ENCODE measurements at regions not wholly inside any gene's neighbourhood (a gene's known extent, or its start where the extent isn't known, plus 50 kb on each side); places are given as distances from the start of the nearest gene placed in this dataset.

- Histone ChIP-seq H3K4me1 (ENCODE audit: insufficient read depth, low read length, poor library complexity, severe bottlenecking) (no peaks in the 10 kb centered on the region), H3K9me3 (ENCODE audit: low read depth, low read length, poor library complexity, severe bottlenecking) (no peaks in the 10 kb centered on the region), H3K27ac (ENCODE audit: low read depth, low read length, poor library complexity, severe bottlenecking) (no peak overlapping the region), H3K36me3 (ENCODE audit: insufficient read depth, low read length, poor library complexity, severe bottlenecking) (no peaks in the 10 kb centered on the region), H3K4me3 (ENCODE audit: low read depth, low read length, poor library complexity, severe bottlenecking) (no peak overlapping the region), H3K27me3 (replicated peaks; ENCODE audit: insufficient read depth, low read depth, low read length, poor library complexity) (no peaks in the 10 kb centered on the region)
- BruUV-seq (replicated peaks) = no TSS peak
- ChIA-PET POLR2A (ENCODE audit: low non-redundant PET) (no interaction called here), CTCF (no interaction called here)
- no peak for DNase-seq (ENCODE audit: low spot score)
- TF ChIP-seq CTCF (conservative IDR thresholded peaks at IDR 0.05; ENCODE audit: low read depth, low read length) (no peak), EZH2 (IDR thresholded peaks at IDR 0.05; ENCODE audit: borderline replicate concordance, low read depth, low read length, poor library complexity, severe bottlenecking) (no peak)
- intact Hi-C loops (cut with micrococcal nuclease; ENCODE audit: unreplicated experiment) = no loop called here
Observed at GRCh38 chrX:95945528-95945927, 739.1 kb upstream of the DIAPH2 start.

GRCh38 chrX:95949588-95949987, 735.1 kb upstream of the DIAPH2 start:
- Histone ChIP-seq H3K4me1 (ENCODE audit: insufficient read depth, low read length, poor library complexity, severe bottlenecking) (no peaks in the 10 kb centered on the region), H3K27ac (ENCODE audit: low read depth, low read length, poor library complexity, severe bottlenecking) (no peak overlapping the region), H3K36me3 (ENCODE audit: insufficient read depth, low read length, poor library complexity, severe bottlenecking) (no peaks in the 10 kb centered on the region), H3K9me3 (ENCODE audit: low read depth, low read length, poor library complexity, severe bottlenecking) (no peaks in the 10 kb centered on the region), H3K27me3 (replicated peaks; ENCODE audit: insufficient read depth, low read depth, low read length, poor library complexity) (no peaks in the 10 kb centered on the region), H3K4me3 (ENCODE audit: low read depth, low read length, poor library complexity, severe bottlenecking) (no peak overlapping the region)
- DNase-seq (ENCODE audit: low spot score) = no peak
- intact Hi-C loops (cut with micrococcal nuclease; ENCODE audit: unreplicated experiment) = no loop called here
- no peak for TF ChIP-seq EZH2 (IDR thresholded peaks at IDR 0.05; ENCODE audit: borderline replicate concordance, low read depth, low read length, poor library complexity, severe bottlenecking)
- no peak for TF ChIP-seq CTCF (conservative IDR thresholded peaks at IDR 0.05; ENCODE audit: low read depth, low read length)
- ChIA-PET CTCF (no interaction called here), POLR2A (ENCODE audit: low non-redundant PET) (no interaction called here)
- BruUV-seq (replicated peaks) = no TSS peak

DNA sequence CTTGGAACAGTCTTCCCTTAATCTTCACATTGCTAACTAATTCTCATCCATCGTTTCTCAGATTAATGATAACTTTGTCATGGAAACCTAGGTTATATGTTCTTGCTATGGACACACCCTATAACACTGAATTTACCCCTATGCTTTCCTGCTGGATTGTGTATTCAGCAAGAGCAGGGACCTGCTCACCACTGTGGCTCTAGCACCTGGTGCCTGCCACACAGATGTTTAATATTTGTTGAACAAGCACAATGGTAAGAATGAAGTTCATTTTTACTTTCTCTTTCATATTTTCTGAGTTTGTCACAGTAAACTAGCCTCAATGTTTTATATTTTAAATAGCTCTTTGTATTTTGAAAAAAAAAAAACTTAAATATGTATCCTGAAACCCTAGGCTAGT, 734.0 kb upstream of the DIAPH2 start:
- Histone ChIP-seq H3K27me3 (replicated peaks; ENCODE audit: insufficient read depth, low read depth, low read length, poor library complexity) (no peaks in the 10 kb centered on the region), H3K9me3 (ENCODE audit: low read depth, low read length, poor library complexity, severe bottlenecking) (no peaks in the 10 kb centered on the region), H3K4me3 (ENCODE audit: low read depth, low read length, poor library complexity, severe bottlenecking) (no peak overlapping the region), H3K36me3 (ENCODE audit: insufficient read depth, low read length, poor library complexity, severe bottlenecking) (no peaks in the 10 kb centered on the region), H3K27ac (ENCODE audit: low read depth, low read length, poor library complexity, severe bottlenecking) (no peak overlapping the region), H3K4me1 (ENCODE audit: insufficient read depth, low read length, poor library complexity, severe bottlenecking) (no peaks in the 10 kb centered on the region)
- DNase-seq (ENCODE audit: low spot score) = no peak
- ChIA-PET CTCF (no interaction called here), POLR2A (ENCODE audit: low non-redundant PET) (no interaction called here)
- no TSS peak for BruUV-seq (replicated peaks)
- intact Hi-C loops (cut with micrococcal nuclease; ENCODE audit: unreplicated experiment) = no loop called here
- no peak for TF ChIP-seq CTCF (conservative IDR thresholded peaks at IDR 0.05; ENCODE audit: low read depth, low read length)
- TF ChIP-seq EZH2 (IDR thresholded peaks at IDR 0.05; ENCODE audit: borderline replicate concordance, low read depth, low read length, poor library complexity, severe bottlenecking) = no peak

All from A673 (cell line).